PC-3 (cell line): ENCODE measurements at regions not wholly inside any gene's neighbourhood (a gene's known extent, or its start where the extent isn't known, plus 50 kb on each side); places are given as distances from the start of the nearest gene placed in this dataset.
A peak's percentile ranks its signal among the peaks of the same experiment; 100 is the strongest.

Experiments used
- ATAC-seq: fragments of 200-7000 bp; cut with Tn5 transposase; 2 replicates; pipeline ENCODE4 v1.9.1; 2020; ENCODE audit warnings: mild to moderate bottlenecking, moderate library complexity
- BruUV-seq: library from RNA; stranded (reverse); fragments of 400-500 nt; replicated peaks from 2 replicates; lab custom pipeline; 2021; lab: Mats Ljungman, UMichigan
- CTCF ChIA-PET: fragments of 300-600 bp; sonication (Branson Sonifier 250); formaldehyde crosslinking; loops from one replicate; lab custom pipeline; 2022; ENCODE audit warnings: antibody characterized with exemption; lab: Charles Lee
- POLR2A ChIA-PET: fragments of 300-600 bp; sonication (Branson Sonifier 250); formaldehyde crosslinking; loops from one replicate; lab custom pipeline; 2022; ENCODE audit warnings: antibody characterized with exemption; ENCODE audit not compliant: unreplicated experiment; lab: Charles Lee
- DNase-seq: peaks from one replicate; pipeline ENCODE4 v3.0.0-alpha.2; 2015
- H2AFZ ChIP-seq: fragments of 300-600 bp; sonication (generic); 2 replicates; pipeline ENCODE4 v1.6.0; 2016; ENCODE audit warnings: antibody characterized with exemption, low read length
- H3F3A ChIP-seq: fragments of 300-600 bp; sonication (generic); one replicate; pipeline ENCODE4 v1.6.0; 2017; ENCODE audit warnings: antibody characterized with exemption, low read length, control low read depth, mild to moderate bottlenecking; ENCODE audit not compliant: unreplicated experiment
- H3K27ac ChIP-seq: fragments of 300-600 bp; sonication (generic); 2 replicates; pipeline ENCODE4 v1.5.1; 2016; ENCODE audit warnings: mild to moderate bottlenecking, low read length
- H3K27me3 ChIP-seq: fragments of 300-600 bp; sonication (generic); 2 replicates; pipeline ENCODE4 v1.6.1; 2016; ENCODE audit warnings: low read length, mixed read lengths
- H3K36me3 ChIP-seq: fragments of 300-600 bp; sonication (generic); 2 replicates; pipeline ENCODE4 v1.6.1; 2016; ENCODE audit warnings: low read depth, mixed run types, low read length, mixed read lengths
- H3K4me1 ChIP-seq: fragments of 300-600 bp; sonication (generic); 2 replicates; pipeline ENCODE4 v1.5.1; 2016; ENCODE audit warnings: low read length; ENCODE audit not compliant: insufficient read depth
- H3K4me2 ChIP-seq: fragments of 300-600 bp; sonication (generic); 2 replicates; pipeline ENCODE4 v1.6.0; 2016; ENCODE audit warnings: low read length
- H3K4me3 ChIP-seq: fragments of 300-600 bp; sonication (generic); 2 replicates; pipeline ENCODE4 v1.5.1; 2016; ENCODE audit warnings: mild to moderate bottlenecking, low read length, mixed read lengths
- H3K79me2 ChIP-seq: fragments of 300-600 bp; sonication (generic); 2 replicates; pipeline ENCODE4 v1.6.1; 2017; ENCODE audit warnings: low read length, mixed read lengths
- H3K9ac ChIP-seq: fragments of 300-600 bp; sonication (generic); 2 replicates; pipeline ENCODE4 v1.6.0; 2016; ENCODE audit warnings: mild to moderate bottlenecking, low read length
- H3K9me2 ChIP-seq: fragments of 300-600 bp; sonication (generic); replicated peaks from 2 replicates; pipeline ENCODE4 v1.6.1; 2016; ENCODE audit warnings: mixed run types, low read length, mixed read lengths
- H3K9me3 ChIP-seq: fragments of 300-600 bp; sonication (generic); 2 replicates; pipeline ENCODE4 v1.6.1; 2016; ENCODE audit warnings: low read length, mixed read lengths
- H4K20me1 ChIP-seq: fragments of 300-600 bp; sonication (generic); 2 replicates; pipeline ENCODE4 v1.6.1; 2016; ENCODE audit warnings: low read length, mixed read lengths
- CTCF ChIP-seq: fragments of 300-600 bp; sonication (generic); conservative IDR thresholded peaks from 2 replicates; pipeline ENCODE4 v1.5.1; 2017; ENCODE audit warnings: antibody characterized with exemption, low read depth, mild to moderate bottlenecking, low read length
- EZH2 ChIP-seq: fragments of 300-600 bp; sonication (generic); IDR thresholded peaks from one replicate; pipeline ENCODE4 v1.6.1; 2017; ENCODE audit warnings: antibody characterized with exemption, mild to moderate bottlenecking, low read length; ENCODE audit not compliant: unreplicated experiment
- EZH2phosphoT487 ChIP-seq: fragments of 300-600 bp; sonication (generic); IDR thresholded peaks from 2 replicates; pipeline ENCODE4 v1.6.1; 2018; ENCODE audit warnings: mild to moderate bottlenecking, antibody characterized with exemption, low read length, borderline replicate concordance
- intact Hi-C: fragments of 100-400 bp; cut with micrococcal nuclease; formaldehyde crosslinking; loops from 2 replicates; pipeline ENCODE4 v1.9.0; 2023

- no peaks in the 10 kb centered on the region for H3K27me3 ChIP-seq
- H3K36me3 ChIP-seq, result no peaks in the 10 kb centered on the region
- intact Hi-C loops, result no loop called here
- CTCF ChIA-PET, result no interaction called here
- H3K9me3 ChIP-seq, result no peaks in the 10 kb centered on the region
- peaks cover 15% of the 10 kb centered on the region for H3K4me1 ChIP-seq
- H4K20me1 ChIP-seq, result no peaks in the 10 kb centered on the region
- ATAC-seq, result no peak
- POLR2A ChIA-PET, result no interaction called here
- H2AFZ ChIP-seq, result no peak overlapping the region
- H3K9ac ChIP-seq, result no peak overlapping the region
- no TSS peak for BruUV-seq
- H3F3A ChIP-seq, result no peaks in the 10 kb centered on the region
- H3K27ac ChIP-seq, result no peak overlapping the region
- H3K4me3 ChIP-seq, result no peak overlapping the region
- no peaks in the 10 kb centered on the region for H3K79me2 ChIP-seq
- H3K9me2 ChIP-seq, result no peaks in the 10 kb centered on the region
- TF ChIP-seq EZH2phosphoT487 (no peak), EZH2 (no peak), CTCF (no peak)
- DNase-seq, result no peak
- no peak overlapping the region for H3K4me2 ChIP-seq
Measured at GRCh38 chr13:23988546-23989122, 91.3 kb upstream of the C1QTNF9B start.

- H3K4me2 ChIP-seq, result no peak overlapping the region
- H3K27me3 ChIP-seq, result no peaks in the 10 kb centered on the region
- DNase-seq (no peak), ATAC-seq (no peak)
- ChIA-PET CTCF (no interaction called here), POLR2A (no interaction called here)
- H3K36me3 ChIP-seq, result no peaks in the 10 kb centered on the region
- no peak overlapping the region for H3K9ac ChIP-seq
- TF ChIP-seq CTCF (no peak), EZH2phosphoT487 (no peak), EZH2 (no peak)
- H3K79me2 ChIP-seq, result no peaks in the 10 kb centered on the region
- no peak overlapping the region for H2AFZ ChIP-seq
- no peak overlapping the region for H3K27ac ChIP-seq
- H3K4me1 ChIP-seq, result 0 out of 2 replicates have a peak, but pooled peaks cover 4% of the 10 kb centered on the region
- BruUV-seq, result no TSS peak
- no peaks in the 10 kb centered on the region for H3K9me2 ChIP-seq
- H3F3A ChIP-seq, result no peaks in the 10 kb centered on the region
- intact Hi-C loops, result no loop called here
- H3K4me3 ChIP-seq, result no peak overlapping the region
- H3K9me3 ChIP-seq, result no peaks in the 10 kb centered on the region
- H4K20me1 ChIP-seq, result no peaks in the 10 kb centered on the region
Measured at GRCh38 chr13:23990455-23990854, 93.2 kb upstream of the C1QTNF9B start.

- intact Hi-C loops, result no loop called here
- peak; percentile 19 for DNase-seq
- H3F3A ChIP-seq, result no peaks in the 10 kb centered on the region
- CTCF ChIA-PET, result no interaction called here
- H3K4me3 ChIP-seq, result no peak overlapping the region
- no peak overlapping the region for H2AFZ ChIP-seq
- ATAC-seq, result peak; percentile 73
- no peak overlapping the region for H3K9ac ChIP-seq
- H3K27ac ChIP-seq, result no peak overlapping the region
- H4K20me1 ChIP-seq, result no peaks in the 10 kb centered on the region
- no TSS peak for BruUV-seq
- TF ChIP-seq EZH2, result no peak
- TF ChIP-seq CTCF, result no peak
- no peak for TF ChIP-seq EZH2phosphoT487
- H3K9me2 ChIP-seq, result no peaks in the 10 kb centered on the region
- no peaks in the 10 kb centered on the region for H3K9me3 ChIP-seq
- no peak overlapping the region for H3K4me2 ChIP-seq
- no peaks in the 10 kb centered on the region for H3K36me3 ChIP-seq
- no peaks in the 10 kb centered on the region for H3K27me3 ChIP-seq
- POLR2A ChIA-PET, result no interaction called here
- no peaks in the 10 kb centered on the region for H3K79me2 ChIP-seq
- 0 out of 2 replicates have a peak, but pooled peaks cover 4% of the 10 kb centered on the region for H3K4me1 ChIP-seq
Measured at GRCh38 chr13:23991119-23991518, 93.8 kb upstream of the C1QTNF9B start.
